Mesodermal cell (in vitro differentiated cells): ENCODE measurements at regions not wholly inside any gene's neighbourhood (a gene's known extent, or its start where the extent isn't known, plus 50 kb on each side); places are given as distances from the start of the nearest gene placed in this dataset.

ENCODE experiments used
- H3K27ac ChIP-seq: 2 replicates; pipeline ENCODE4 v1.7.0; 2013; ENCODE audit warnings: mild to moderate bottlenecking, low read depth, low read length, moderate library complexity; ENCODE audit not compliant: severe bottlenecking
- H3K36me3 ChIP-seq: 2 replicates; pipeline ENCODE4 v1.7.1; 2013; ENCODE audit warnings: mild to moderate bottlenecking, low read length, moderate library complexity; ENCODE audit not compliant: control insufficient read depth, insufficient read depth
- H3K4me1 ChIP-seq: one replicate; pipeline ENCODE4 v1.7.1; 2013; ENCODE audit warnings: mild to moderate bottlenecking, low read length; ENCODE audit not compliant: insufficient read depth, control insufficient read depth, poor library complexity, severe bottlenecking
- H3K4me3 ChIP-seq: 2 replicates; pipeline ENCODE4 v1.7.0; 2013; ENCODE audit warnings: low read length, control low read depth, mild to moderate bottlenecking; ENCODE audit not compliant: insufficient read depth, poor library complexity, severe bottlenecking; ENCODE audit errors: extremely low read depth
- H3K9me3 ChIP-seq: 2 replicates; pipeline ENCODE4 v1.7.1; 2013; ENCODE audit warnings: mild to moderate bottlenecking, low read length, moderate library complexity; ENCODE audit not compliant: control insufficient read depth
- WGBS, 2 experiments: methylation state at CpG; one replicate each; pipeline ENCODE4 v1.1.5; 2013; ENCODE audit warnings: missing lambda C conversion rate in 2 of 2; ENCODE audit not compliant: insufficient coverage in 2 of 2; 5-methylcytosine and 5-hydroxymethylcytosine counted together

GRCh38 chr22:48660790-48661740 lies 1166.6 kb downstream of the BRD1 start:
- Histone ChIP-seq H3K27ac (no peak overlapping the region), H3K9me3 (peaks cover 11% of the 10 kb centered on the region), H3K36me3 (no peaks in the 10 kb centered on the region), H3K4me1 (peaks cover 3% of the 10 kb centered on the region), H3K4me3 (no peak overlapping the region)
- 81% methylated on average over 30 to 33 of the region's 33 CpGs for WGBS, 2 experiments

- peaks cover 3% of the 10 kb centered on the region for H3K4me1 ChIP-seq
- no peak overlapping the region for H3K4me3 ChIP-seq
- H3K36me3 ChIP-seq: no peaks in the 10 kb centered on the region
- no peak overlapping the region for H3K27ac ChIP-seq
- H3K9me3 ChIP-seq: peaks cover 11% of the 10 kb centered on the region
- WGBS, 2 experiments: 85 to 87% methylated on average over 14 to 16 of the region's 22 CpGs
These were observed 1167.4 kb downstream of the BRD1 start for GRCh38 chr22:48660104-48660789.

GRCh38 chr22:48659404-48659996 lies 1168.2 kb downstream of the BRD1 start:
- H3K4me3 ChIP-seq: no peak overlapping the region

GRCh38 chr22:48658871-48659270 lies 1168.8 kb downstream of the BRD1 start:
- Histone ChIP-seq H3K36me3 (no peaks in the 10 kb centered on the region), H3K4me1 (peaks cover 3% of the 10 kb centered on the region), H3K4me3 (no peak overlapping the region), H3K9me3 (peaks cover 8% of the 10 kb centered on the region), H3K27ac (no peak overlapping the region)
- 96 to 98% methylated on average over 12 to 18 of the region's 18 CpGs for WGBS, 2 experiments

More at GRCh38 chr22:48659404-48659996, 1168.2 kb downstream of the BRD1 start:
- no peak overlapping the region for H3K27ac ChIP-seq
- WGBS, 2 experiments: 62 to 70% methylated on average over 1 to 3 of the region's 8 CpGs
- H3K36me3 ChIP-seq: no peaks in the 10 kb centered on the region
- peaks cover 3% of the 10 kb centered on the region for H3K4me1 ChIP-seq
- peaks cover 11% of the 10 kb centered on the region for H3K9me3 ChIP-seq

- 87 to 94% methylated on average over 10 to 12 of the region's 15 CpGs for WGBS, 2 experiments
These were observed 1169.4 kb downstream of the BRD1 start for GRCh38 chr22:48658246-48658645.

DNA sequence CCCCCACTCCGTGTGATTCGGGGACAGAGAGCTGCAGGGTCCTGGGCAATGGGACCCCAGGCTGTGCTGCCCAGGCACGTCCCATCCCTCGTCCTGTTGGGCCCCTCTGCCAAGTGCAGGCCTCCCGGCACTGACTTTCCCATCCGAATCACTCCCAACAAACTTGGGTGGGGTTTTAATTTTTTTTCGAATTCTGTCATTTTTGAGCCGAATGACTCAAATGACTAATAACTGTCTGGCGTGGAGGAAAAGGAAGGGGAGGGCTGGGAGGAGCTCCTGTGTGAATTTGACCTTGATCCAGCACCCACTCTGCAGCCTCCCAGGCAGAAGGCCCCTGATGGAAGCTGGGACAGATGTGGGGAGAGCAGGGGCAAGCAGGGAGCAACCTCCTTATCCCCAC lies 1173.2 kb downstream of the BRD1 start:
- Histone ChIP-seq H3K4me1 (peaks cover 2% of the 10 kb centered on the region), H3K9me3 (no peaks in the 10 kb centered on the region), H3K4me3 (no peak overlapping the region), H3K27ac (no peak overlapping the region), H3K36me3 (no peaks in the 10 kb centered on the region)
- WGBS, 2 experiments: 85 to 87% methylated on average over 6 of the region's 9 CpGs

More at GRCh38 chr22:48658246-48658645, 1169.4 kb downstream of the BRD1 start:
- Histone ChIP-seq H3K36me3 (no peaks in the 10 kb centered on the region), H3K27ac (no peak overlapping the region), H3K9me3 (peaks cover 2% of the 10 kb centered on the region), H3K4me1 (peaks cover 3% of the 10 kb centered on the region), H3K4me3 (no peak overlapping the region)

DNA sequence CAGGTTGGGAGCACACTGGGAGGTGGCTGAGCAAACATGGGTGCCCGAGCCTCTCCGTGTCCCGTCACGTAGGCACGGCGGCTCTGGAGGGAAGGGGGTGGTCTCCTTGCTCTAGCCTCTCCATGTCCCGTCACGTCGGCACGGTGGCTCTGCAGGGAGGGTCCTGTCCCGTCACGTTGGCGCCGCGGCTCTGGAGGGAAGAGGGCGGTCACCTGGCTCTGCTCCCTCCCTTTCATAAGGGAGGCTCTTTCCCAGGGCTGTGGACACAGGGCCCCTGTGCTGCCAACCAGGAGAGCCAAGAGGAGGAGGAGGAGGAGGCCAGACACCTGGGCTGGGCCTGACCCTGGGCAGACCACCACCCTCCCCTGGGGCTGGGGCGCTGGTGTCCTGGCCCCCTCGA lies 1173.7 kb downstream of the BRD1 start:
- H3K27ac ChIP-seq: no peak overlapping the region
- WGBS, 2 experiments: 89 to 100% methylated on average over 6 to 16 of the region's 18 CpGs
- no peaks in the 10 kb centered on the region for H3K36me3 ChIP-seq
- no peak overlapping the region for H3K4me3 ChIP-seq
- H3K4me1 ChIP-seq: no peaks in the 10 kb centered on the region
- no peaks in the 10 kb centered on the region for H3K9me3 ChIP-seq

- WGBS, 2 experiments: 93 to 95% methylated on average over 5 to 6 of the region's 8 CpGs
- Histone ChIP-seq H3K9me3 (no peaks in the 10 kb centered on the region), H3K4me1 (no peaks in the 10 kb centered on the region), H3K4me3 (no peak overlapping the region), H3K27ac (no peak overlapping the region), H3K36me3 (no peaks in the 10 kb centered on the region)
These were observed 1174.4 kb downstream of the BRD1 start for GRCh38 chr22:48653306-48653705.

GRCh38 chr22:48652796-48653195 lies 1174.9 kb downstream of the BRD1 start:
- Histone ChIP-seq H3K9me3 (no peaks in the 10 kb centered on the region), H3K27ac (no peak overlapping the region), H3K4me1 (no peaks in the 10 kb centered on the region), H3K4me3 (no peak overlapping the region), H3K36me3 (no peaks in the 10 kb centered on the region)
- WGBS, 2 experiments: 80 to 83% methylated on average over 15 to 16 of the region's 16 CpGs

DNA sequence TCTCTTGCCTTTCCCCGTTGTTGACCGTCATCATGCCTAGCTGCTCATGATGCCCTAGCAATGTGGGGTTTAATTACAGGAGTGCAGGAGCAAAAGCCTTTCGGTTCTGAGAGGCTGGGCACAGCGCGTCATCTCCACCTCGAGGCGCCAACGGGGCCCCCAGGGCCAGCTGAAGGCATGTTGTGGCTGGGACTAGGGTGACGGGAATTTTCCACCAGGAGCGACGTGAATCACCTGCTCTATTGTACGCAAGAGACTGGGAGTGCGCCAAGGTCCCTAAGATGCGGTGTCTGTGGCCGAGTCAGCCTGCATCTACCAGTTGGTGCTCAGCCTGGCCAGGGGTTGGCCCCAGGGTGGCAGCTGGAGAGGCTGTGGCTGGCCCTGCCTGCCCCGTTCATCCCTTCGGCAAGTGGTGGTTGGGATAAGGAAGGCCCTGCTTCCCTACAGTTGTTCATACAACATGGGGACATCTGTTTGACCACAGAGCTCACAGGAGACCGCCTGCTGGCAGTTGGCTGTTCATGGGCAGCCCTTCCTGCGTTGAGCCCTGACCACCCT lies 1175.6 kb downstream of the BRD1 start:
- Histone ChIP-seq H3K4me3 (no peak overlapping the region), H3K27ac (no peak overlapping the region), H3K36me3 (no peaks in the 10 kb centered on the region), H3K9me3 (no peaks in the 10 kb centered on the region), H3K4me1 (no peaks in the 10 kb centered on the region)
- WGBS, 2 experiments: 94 to 98% methylated on average over 17 to 19 of the region's 19 CpGs
